ENCODE measurements at regions not wholly inside any gene's neighbourhood (a gene's known extent, or its start where the extent isn't known, plus 50 kb on each side); places are given as distances from the start of the nearest gene placed in this dataset.
"Not testable (repeated sequence)": the region's sequence is repeated elsewhere in the genome, so short reads cannot be mapped to it uniquely, and the experiment has no call there.

DNA sequence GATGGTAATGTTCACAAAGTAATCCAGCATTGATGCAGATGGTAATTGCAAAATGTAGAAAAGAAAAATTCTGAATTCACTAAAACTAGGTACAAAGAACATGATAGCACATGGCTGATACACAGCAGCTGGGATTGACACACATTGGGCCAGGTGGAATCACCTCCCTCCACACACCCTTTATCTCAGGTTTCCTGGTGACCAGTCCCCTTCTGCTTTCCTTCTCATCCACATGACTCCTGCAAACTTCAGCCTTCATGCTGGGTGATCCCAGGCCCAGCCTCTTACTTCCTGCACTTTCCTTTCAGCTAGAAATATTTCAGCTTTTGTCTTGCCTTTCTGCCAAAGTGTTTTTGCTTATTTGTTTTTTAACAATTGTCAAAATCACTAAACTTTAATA is 246.9 kb downstream of the LNPK start:
- DNase-seq: no peak

DNA sequence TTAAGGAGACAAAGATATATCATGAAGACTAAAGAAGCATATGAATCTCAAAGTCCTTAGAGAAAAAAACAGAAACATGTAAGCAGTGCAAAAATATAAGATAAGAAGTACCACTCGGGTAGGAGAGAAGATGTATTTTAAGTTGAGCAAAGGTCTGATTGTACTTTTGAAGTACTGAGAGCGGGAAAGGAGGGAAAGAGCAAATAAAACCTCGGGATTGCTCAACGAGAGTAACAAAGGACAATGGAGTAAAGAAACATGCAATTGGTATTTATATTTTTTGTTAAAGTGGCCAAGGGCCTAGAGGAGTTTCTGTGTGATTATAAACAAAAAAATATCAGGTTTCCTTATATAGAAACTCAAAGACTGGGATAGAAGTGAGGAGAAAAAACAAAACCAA is 251.9 kb downstream of the LNPK start:
- no peak for DNase-seq

DNA sequence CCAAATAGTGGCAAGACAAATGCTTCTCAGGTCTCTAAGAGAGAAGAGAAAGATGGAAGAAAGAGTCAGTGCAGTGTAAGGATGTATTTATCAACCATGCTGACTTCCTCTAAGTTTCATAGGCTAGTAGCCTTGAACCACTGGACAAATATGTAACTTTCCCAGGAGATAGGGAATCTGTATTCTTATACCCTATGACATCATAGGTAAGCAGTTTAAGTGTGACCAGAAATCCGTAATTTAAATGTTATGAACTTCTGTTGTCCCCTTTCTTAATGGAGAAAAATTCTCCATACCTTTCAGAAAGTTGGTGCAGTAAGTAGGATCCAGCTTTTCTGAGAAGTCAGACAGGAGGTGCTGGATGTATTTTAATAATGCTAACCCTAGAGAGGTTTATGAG is 256.2 kb downstream of the LNPK start:
- no peak for DNase-seq

DNA sequence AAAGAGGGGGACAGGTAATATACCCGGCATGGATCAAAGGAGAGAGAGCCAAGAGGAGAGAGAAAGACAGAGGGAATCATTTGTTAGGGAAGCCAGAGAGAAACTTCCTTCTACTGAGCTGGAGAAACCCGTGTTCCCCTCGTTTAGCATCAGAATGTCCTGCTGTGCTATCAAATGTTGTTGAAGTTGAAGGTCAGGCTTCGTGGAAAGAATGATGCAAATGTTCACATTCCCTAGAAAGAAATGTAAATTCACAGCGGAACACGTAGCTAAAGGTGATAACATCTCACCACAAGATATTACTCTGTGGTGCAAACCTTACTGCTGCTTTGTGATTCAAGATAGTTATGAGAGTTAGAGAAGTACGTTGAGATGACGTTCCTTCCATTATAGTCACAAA is 258.1 kb downstream of the LNPK start:
- no peak for DNase-seq

DNA sequence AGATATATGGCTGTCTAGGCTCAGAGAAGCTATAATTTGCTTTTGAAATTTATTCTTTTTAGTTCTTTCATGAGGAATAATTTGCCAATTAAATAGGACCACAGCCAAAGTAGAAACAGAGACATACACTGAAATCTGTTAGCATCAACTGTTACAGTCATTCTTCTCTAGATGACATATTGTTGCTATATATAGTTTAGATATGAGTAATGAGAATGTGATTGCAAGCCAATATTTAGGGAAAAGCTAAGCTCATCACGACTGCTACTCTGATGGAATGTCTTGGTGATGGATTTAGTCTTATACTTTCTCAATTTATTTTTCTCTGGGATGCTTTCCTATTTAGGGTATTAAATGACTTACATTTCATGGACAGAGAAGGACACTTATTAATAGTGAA is 259.1 kb downstream of the LNPK start:
- no peak for DNase-seq

DNA sequence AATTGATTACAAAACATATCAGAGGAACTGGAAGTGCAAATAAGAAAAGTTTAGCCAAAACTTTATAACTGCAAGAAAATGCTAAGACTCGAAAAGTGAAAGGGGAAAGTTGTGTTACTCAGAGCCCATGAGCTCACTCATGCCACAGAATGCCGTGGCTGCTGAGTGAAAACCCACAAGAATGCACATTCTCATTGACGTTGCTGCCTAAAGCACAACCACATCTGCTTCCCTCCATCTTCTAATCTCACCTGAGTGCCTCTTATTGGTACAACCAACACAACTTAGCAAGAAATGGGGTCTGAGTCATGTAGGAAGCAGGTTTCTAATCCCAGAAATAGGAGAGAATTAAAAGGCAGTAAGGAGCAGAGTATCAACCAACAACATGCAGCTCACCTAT is 259.7 kb downstream of the LNPK start:
- DNase-seq: no peak

DNA sequence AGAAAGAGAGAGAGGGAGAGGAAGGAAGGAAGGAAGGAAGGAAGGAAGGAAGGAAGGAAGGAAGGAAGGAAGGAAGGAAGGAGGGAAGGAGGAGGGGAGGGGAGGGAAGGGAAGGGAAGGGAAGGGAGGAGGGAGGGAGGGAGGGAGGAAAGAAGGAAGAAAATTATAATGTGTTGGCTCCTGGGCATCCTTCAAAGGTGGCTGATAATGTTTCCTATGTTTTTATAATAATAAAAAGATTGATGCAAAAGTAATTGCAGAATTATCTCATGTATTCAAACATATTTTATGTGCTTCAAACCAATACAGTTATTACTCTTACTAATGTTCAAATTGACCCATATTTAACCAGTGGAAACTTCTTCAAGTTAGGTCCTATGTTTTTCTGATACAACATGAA is 260.9 kb downstream of the LNPK start:
- DNase-seq: no peak

DNA sequence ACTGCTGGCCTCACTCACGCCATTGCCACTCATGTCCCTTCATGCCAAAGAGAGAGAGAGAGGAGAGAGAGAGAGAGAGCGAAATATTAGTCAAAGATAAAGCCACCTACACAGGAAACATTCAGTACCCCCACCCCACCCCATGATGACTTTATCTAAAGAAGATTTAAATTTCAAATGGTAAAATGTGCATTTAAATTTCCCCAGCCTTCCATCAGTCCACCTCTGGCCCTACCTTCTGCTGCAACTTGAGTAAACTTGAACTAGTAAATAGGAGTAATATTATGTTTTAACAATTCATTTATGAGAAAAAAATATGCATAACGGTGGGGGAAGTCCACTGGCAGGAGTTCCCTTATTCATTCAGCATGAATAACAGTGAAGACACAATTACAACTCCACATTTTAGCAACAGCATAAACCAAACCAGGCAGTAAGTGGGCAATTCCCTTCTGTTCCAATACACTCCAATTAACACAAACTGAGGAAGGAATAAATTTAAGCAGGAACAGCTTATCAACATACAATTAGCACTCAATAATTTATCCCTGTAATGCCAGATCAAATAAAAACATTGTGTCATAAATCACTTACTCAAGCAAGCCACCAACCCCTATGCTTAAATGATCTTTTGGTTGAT is 264.2 kb downstream of the LNPK start:
- no peak for DNase-seq

DNA sequence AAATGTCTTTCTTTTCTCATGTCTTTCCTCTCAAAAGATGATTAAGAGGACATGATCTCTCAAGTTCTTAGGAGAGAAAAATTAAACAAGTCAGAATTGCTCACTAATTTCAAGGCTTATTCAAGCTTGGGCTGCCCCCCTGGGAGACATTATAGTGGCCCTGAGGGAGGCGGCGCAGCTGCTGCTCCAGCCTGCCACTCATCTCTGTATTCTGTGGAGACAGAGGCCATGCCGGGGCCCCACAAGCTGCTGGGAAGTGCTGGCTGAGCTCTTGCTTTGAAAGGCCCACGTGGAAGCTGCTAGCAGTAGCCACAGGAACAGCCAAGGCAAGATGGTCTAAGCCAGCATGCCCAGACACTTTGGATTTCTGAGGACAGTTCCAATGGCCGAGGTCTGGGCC is 267.4 kb downstream of the LNPK start:
- no peak for DNase-seq

DNA sequence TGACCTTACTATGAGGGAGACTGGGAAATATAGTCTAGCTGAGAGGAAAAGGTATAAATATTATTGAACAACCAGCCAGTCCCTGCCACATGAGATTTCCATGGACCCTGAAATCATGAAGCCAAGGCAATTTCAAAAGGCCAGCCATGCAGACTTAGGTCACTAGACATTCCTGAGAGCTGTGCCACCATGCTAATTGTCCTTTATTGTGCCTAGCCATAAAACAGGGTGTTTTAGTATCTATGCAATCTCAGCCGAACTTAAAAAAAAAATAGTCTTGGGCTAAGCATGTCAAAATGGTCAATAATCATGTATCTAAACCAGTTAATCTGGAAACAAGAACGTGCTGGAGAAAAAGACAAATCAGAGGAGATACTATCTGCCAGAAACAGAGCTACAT is 269.5 kb downstream of the LNPK start:
- DNase-seq: no peak

DNA sequence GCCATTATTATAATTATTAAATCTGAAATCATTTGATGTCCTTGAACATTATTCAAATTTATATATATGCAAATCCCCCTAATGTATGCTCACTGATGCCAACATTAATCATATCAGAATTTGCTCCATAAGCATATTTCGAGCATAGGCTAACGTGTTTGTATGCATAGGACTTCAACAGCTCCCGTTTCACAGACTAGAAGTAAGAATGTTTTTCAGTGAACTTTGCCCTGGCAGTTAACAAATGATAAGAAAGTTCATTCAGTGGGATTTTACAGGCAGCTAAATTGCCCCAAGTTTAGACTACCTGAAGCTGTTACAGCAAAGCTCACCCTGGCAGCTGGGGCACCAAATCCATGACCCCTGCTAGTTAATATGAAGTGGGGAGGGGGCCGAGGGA is 272.0 kb downstream of the LNPK start:
- DNase-seq: no peak

DNA sequence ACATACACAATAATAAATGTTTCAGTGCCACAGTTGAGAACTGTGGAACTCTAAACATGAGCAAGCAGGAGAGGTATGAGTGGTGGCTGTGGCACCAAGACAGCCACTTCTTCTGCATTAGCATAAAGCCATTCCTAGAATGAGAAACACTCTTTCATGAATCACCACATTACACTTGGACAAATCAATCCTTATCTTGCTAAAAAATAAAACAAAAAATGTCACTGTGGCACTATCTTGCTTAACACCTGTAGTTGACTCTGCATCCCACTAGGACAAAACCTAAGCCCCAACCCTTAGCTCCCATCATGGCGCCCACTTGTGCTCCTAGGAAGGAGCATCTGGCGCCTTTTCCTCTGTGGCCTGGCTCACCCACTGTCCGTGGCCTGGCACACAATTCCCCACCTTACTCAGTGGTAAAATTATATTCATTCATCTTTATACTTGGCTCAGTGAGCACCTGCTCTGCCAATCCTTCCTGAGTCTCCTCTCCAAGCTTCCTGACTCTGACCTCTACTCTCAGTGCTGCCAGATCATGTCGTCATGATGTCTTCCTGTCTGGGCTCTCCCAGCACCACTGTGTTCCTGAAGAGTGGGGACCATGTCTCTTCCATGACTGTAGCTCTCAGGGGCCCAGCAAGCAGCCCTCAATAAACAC is 272.9 kb downstream of the LNPK start:
- DNase-seq: no peak

DNA sequence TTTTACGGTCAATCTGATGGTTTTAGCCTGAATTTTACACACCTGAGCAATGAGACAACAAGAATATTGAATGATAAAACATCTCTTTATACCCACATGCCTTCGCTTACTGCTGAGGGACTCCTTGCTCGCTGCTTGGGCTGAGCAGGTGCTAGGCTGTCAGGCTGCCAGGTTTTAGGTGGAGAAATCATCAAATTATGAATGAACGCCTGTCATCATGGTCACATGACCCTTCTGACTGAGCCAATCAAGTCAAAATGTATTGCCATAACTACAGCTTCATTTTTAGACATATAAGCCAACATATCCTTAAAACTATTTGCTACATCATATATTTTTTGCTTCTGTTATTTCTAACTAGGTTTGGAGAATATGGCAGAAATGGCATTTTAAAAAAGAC is 274.0 kb downstream of the LNPK start:
- no peak for DNase-seq

DNA sequence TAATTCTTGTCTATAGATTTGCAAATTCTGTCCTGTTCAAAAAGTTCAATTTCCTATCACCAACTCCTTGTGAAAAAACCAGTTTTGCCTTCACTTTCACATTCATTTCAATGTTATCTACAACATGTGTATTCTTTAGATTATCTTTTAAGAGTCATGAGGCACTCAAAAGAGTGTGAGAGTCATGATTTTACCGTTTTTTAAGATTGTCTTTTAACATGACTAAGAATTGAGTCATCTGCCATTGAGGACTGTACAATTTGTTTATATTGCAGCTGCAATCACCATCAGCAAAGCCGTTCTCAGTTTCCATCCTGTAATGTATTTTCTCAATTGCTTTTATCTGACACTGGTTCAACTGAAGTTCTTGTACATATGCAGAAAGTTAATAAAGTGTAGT is 275.8 kb downstream of the LNPK start:
- no peak for DNase-seq

DNA sequence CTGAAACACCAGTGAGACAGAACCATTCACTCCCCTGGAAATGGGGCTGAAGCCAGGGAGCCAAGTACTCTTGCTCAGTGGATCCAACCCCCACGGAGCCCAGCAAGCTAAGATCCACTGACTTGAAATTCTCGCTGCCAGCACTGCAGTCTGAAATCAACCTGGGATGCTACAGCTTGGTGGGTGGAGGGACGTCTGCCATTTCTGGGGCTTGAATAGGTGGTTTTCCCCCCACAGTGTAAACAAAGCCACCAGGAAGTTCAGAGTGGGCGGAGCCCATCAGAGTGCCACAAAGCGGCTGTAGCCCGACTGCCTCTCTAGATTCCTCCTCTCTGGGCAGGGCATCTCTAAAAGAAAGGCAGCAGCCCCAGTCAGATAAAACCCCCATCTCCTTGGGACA is 292.8 kb downstream of the LNPK start:
- no peak for DNase-seq

DNA sequence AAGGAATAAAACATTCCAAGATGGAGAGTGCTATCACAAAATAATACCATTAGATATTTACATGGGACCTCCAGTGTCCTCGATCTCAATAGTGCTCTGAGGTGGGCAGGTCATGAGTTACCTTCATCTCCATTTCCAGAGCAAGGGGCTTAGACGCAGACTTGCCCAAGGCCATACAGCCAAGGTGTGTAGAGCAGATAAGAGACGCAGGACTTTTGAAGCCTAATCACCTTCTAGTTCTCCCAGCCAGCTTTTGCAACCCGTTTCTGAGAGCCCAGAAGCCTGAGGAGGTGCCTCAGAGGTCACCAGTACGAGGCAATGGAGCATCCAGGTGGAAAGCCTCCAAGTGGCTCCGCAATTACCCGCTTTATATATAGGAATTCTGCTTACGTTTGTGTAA is 294.7 kb downstream of the LNPK start:
- no peak for DNase-seq

DNA sequence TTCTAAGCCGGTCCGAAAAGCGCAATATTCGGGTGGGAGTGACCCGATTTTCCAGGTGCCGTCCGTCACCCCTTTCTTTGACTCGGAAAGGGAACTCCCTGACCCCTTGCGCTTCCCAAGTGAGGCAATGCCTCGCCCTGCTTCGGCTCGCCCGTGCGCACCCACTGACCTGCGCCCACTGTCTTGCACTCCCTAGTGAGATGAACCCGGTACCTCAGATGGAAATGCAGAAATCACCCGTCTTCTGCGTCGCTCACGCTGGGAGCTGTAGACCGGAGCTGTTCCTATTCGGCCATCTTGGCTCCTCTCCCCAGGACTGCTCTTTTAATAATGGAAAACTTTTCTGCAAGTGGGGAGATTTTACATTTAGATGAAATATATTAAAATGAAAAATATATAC is 297.5 kb downstream of the LNPK start:
- not testable (repeated sequence) for DNase-seq

DNA sequence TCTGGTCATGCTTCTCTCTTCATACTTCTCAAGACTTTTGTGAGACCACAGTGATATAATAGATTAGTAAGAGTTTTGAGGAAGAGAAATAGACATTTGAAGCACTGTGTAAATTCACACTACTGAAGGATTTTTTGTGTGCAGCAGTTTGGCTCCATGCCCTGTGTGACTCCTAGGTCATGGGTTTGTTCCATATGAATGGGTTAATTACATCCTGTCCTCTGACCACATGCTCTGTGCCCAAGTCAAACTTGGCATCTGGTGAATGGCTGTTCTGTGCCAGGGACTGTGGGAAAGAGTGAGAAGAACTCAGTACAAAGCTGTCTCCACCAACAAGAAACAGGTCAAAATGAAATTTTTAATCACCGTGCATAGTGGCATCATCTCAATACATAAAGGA is 304.0 kb downstream of the LNPK start:
- DNase-seq: no peak

DNA sequence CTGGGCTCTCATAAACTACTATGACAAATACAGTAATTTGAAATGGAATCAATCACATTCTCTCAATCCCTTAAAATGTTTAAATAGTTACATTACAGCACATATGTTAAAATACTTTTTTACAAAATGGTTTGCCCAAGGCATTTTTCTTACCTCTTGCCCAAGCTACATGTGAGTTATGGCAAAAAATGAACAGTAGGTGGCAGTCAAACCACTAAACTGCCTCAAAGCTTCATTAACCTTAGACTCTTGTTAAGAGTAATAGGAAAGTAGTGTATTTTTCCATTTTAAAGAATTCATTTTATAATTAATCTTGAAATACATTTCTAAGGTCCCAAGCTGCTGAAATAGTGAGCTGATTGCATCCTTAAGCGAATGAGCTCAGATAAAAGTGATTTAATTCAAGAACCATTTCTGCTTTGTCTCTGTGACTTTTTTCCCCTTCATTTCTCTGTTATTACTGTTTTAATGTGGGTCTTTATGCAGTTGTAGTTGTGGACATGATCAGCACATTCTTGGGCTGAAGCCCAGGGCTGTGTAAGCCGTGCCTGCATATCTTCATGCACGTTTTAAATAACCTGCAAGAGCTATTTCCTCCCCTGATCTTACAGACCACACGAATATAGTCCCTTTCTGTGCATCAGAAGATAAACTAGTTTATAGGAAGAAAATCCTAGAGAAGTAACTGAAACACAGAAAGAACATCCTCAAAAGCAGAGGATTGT is 311.8 kb downstream of the LNPK start:
- peak; percentile 49 for DNase-seq

DNA sequence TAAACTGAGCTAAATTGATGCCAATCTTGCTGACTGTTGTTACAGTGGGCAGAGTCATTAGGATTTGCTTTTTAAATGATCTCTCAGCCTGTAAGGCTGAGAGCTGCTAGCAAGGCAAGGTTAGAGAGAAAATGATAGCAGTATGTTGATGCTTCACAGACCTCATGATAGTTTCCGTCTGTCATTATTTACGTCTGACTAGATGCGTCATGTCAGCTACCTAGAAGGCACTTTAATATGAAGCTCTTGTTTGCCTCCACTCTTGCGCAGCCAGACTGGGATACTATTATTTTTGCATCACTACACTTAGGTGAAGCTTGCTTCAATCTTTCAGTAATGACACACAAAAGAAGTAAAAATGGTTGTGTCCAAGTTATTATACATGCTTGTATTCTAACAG is 313.8 kb downstream of the LNPK start:
- DNase-seq: no peak

DNA sequence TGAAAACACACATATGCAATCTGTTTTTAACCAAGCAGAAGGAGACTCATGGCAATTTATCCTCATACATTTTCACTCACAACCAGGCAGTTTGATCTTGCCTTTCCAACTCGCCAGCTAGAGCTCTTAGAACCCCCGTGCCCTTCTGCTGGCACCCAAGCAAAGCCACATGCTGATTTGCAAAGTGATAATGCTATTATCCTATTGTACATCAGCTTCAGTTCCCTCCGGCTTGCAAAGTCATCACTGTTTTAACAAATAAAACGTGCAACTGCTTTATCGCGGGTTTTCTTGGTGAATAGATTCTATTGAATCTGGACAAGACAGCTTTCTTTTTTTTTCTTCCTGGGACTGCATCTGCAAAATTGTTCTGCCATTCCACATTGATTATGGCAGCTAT is 314.6 kb downstream of the LNPK start:
- no peak for DNase-seq

DNA sequence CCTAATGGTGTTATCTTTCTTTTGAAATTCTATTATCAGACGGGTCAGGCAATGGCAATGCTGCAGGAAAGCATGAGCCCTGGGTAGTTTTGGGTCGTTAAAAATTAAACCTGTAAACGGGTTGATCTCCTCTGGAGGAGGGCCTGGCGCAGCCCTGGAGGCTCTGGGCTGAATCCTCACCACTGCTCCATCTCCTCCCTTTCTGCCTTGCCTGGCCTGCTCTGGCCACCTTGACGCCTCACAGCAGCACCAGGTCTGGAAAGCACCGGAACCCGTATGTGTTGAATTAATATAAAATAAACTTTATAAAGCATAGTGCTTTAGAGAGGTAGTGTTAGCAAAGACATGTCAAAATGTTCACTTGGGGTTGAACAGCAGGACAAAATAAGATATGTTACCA is 316.1 kb downstream of the LNPK start:
- no peak for DNase-seq

DNA sequence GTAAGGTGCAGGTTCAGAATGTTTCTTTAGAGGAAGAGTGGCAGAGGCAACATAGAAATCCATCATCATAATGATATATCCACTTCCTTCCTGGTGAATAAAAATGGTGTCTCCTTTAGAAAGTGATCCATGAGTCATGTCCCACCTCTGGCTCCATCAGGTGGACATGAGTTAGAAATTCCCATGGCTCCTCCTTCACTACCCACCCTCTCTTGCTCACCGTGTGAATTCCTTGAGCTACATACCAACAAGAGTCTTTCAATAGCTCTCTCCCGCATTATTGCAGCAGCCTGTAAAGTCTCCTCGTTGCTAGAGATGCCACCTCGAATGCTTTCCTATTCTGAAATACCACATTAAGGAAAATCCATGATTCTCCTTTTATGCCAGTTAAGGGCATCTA is 317.6 kb downstream of the LNPK start:
- no peak for DNase-seq

DNA sequence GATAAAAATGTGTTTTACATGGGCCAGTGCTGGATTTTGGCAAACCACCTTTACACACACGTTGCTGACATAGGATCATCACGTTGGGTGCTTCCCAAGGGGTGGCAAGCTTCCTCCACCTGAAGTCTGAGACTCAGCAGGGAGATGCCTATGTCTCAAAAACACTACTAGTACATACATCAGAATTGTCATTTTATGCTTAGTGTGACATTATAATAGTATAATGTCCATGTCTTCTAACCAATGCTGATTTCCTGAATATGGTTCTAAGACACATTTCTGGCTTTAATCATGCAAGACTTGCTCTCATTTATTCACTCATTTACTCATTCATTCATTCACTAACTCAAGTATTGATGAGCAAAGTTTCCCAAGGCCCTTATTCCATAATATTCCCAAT is 322.3 kb downstream of the LNPK start:
- no peak for DNase-seq

DNA sequence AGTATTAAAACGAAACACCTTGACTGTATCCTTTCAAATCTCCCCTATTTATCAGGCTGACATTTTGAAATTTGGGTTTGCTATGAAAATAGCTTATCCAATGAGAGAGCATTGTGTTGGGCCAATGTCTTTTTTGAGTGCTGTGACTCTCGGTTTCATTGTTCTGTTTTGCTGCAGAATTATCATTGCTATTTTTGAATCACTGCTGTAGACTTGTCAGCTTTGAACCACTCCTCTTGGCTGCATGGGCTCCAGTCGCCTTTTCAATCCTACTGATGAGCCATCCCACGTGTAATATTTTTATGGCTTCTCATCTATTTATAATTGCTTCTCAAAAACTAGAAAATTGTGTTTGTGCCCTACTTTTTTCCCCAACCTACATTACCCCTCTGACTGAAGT is 322.8 kb downstream of the LNPK start:
- DNase-seq: no peak

Data from femur (tissue), 1 donor.